Thoracic aorta (tissue), 2 donors: ENCODE measurements at regions not wholly inside any gene's neighbourhood (a gene's known extent, or its start where the extent isn't known, plus 50 kb on each side); places are given as distances from the start of the nearest gene placed in this dataset.

ENCODE experiments used
- ATAC-seq: fragments of 150-250 bp; one replicate; pipeline ENCODE4 v1.8.0; 2017; ENCODE audit warnings: low read depth; ENCODE audit not compliant: insufficient number of reproducible peaks, low FRiP score
- DNase-seq: peaks from one replicate; pipeline ENCODE4 v3.0.0-alpha.2; 2020; ENCODE audit warnings: low spot score
- H3K27ac ChIP-seq, 2 donors: fragments of 200-600 bp; sonication (generic); 1 replicate in 1 of 2; 2 replicates in 1 of 2; pipeline ENCODE4 v1.5.1; 2016; ENCODE audit warnings: mild to moderate bottlenecking in 2 of 2, moderate library complexity in 2 of 2
- H3K27me3 ChIP-seq: fragments of 200-600 bp; sonication (generic); replicated peaks from 2 replicates; pipeline ENCODE4 v1.6.0; 2016; ENCODE audit warnings: mild to moderate bottlenecking; ENCODE audit not compliant: insufficient read depth
- H3K36me3 ChIP-seq: fragments of 200-600 bp; sonication (generic); one replicate; pipeline ENCODE4 v1.5.1; 2016
- H3K4me1 ChIP-seq, 2 donors: fragments of 200-600 bp; sonication (generic); 1 replicate in 1 of 2; 2 replicates in 1 of 2; pipeline versions ENCODE4 v1.5.1 to v1.6.0; 2016; ENCODE audit warnings: low read depth in 2 of 2, mild to moderate bottlenecking in 1 of 2; ENCODE audit not compliant: control insufficient read depth in 1 of 2
- H3K4me3 ChIP-seq: fragments of 200-600 bp; sonication (generic); 2 replicates; pipeline ENCODE4 v1.5.1; 2016; ENCODE audit warnings: mild to moderate bottlenecking
- H3K9me3 ChIP-seq: fragments of 200-600 bp; sonication (generic); 2 replicates; pipeline ENCODE4 v1.5.1; 2016
- CTCF ChIP-seq: fragments of 200-600 bp; sonication (generic); IDR thresholded peaks from one replicate; pipeline ENCODE4 v1.5.1; 2019; ENCODE audit warnings: antibody characterized with exemption

DNA sequence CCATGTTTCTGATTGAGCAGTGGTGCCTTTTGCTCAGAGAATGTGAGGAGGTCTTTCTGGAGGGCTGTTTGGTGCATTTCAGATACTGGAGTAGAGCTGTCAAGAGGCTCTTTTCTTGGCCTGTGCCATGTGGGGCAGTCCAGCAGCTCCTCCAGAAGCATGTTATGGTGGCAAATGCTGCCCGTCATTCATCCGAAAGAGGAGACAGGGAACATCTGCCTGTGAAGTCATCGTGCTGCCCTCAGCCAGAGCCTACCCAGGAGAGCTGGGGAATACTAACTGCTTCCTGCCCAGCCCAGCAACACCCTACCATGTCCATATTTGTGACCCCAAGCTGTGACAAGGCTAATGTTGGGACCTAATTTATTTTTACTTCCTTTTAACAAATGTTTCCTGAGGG, 82.2 kb upstream of the SLC6A6 start:
- H3K4me3 ChIP-seq = no peak overlapping the region
- H3K4me1 ChIP-seq = peaks cover 0 to 16% of the 10 kb centered on the region in 2 donors
- TF ChIP-seq CTCF = no peak
- H3K36me3 ChIP-seq = no peaks in the 10 kb centered on the region
- no peaks in the 10 kb centered on the region for H3K27me3 ChIP-seq
- H3K27ac ChIP-seq = no peak overlapping the region
- no peak for DNase-seq
- H3K9me3 ChIP-seq = peaks cover 4% of the 10 kb centered on the region
- ATAC-seq = no peak

DNA sequence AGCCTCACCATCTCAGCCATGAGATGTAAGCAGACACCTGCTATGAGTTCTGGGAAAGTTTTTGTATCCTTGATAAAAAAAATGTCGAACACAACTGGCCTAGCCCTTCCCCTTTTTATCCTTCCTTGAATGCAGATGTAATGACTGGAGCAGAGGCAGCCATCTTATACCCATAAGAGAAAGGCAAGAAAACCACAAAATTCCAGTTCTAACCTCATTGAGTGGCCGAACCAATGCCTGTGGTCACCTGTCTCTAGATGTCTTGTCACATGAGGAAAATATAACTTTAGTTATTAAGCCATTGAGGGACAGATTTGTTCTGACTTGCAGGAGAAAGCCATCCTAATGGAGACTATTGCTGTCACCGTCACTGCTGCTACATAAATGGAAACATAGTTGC, 80.4 kb upstream of the SLC6A6 start:
- Histone ChIP-seq H3K4me3 (no peak overlapping the region), H3K9me3 (peaks cover 4% of the 10 kb centered on the region), H3K36me3 (no peaks in the 10 kb centered on the region), H3K4me1 (peaks cover 0 to 16% of the 10 kb centered on the region in 2 donors), H3K27me3 (no peaks in the 10 kb centered on the region), H3K27ac (no peak overlapping the region)
- DNase-seq (no peak), ATAC-seq (no peak)
- TF ChIP-seq CTCF = no peak

DNA sequence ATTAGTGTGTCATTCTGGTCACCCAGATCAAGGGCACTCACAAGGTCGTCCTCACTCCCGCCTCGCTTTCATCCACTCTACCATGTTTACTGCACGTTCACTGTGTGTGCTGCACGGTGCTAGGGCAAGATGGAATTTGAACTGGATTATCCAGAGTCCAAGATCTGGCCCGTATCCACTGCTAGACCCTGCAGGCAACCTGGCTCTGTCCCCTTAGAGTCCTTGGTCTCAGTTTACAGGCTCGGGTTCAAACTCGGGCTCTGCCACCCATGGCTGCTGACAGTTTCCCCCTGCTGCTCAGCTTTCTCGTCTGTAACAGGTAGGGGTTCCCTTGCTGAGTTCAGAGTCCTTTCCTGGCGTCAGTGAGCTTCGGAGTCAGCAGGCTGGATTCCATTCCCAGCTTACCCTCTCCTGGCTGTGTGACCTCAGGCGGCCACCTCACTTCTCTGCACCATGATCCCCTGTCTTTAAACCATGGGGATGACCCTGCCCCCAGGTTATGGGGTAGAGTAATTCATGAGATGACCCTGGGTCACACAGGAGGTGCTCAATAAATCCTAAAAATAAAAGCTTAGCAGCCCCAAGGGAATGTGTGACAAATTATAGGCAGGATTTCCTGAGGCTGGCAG, 79.6 kb upstream of the SLC6A6 start:
- no peak overlapping the region for H3K4me3 ChIP-seq
- peaks cover 4% of the 10 kb centered on the region for H3K9me3 ChIP-seq
- no peaks in the 10 kb centered on the region for H3K36me3 ChIP-seq
- ATAC-seq (no peak), DNase-seq (no peak)
- peaks cover 0 to 16% of the 10 kb centered on the region in 2 donors for H3K4me1 ChIP-seq
- H3K27me3 ChIP-seq = no peaks in the 10 kb centered on the region
- no peak overlapping the region for H3K27ac ChIP-seq
- no peak for TF ChIP-seq CTCF

GRCh38 chr3:14323401-14324223, 78.8 kb upstream of the SLC6A6 start:
- no peak for DNase-seq

More at GRCh38 chr3:14323401-14324223, 78.8 kb upstream of the SLC6A6 start:
- H3K4me3 ChIP-seq = no peak overlapping the region
- no peaks in the 10 kb centered on the region for H3K36me3 ChIP-seq
- H3K27me3 ChIP-seq = no peaks in the 10 kb centered on the region
- H3K27ac ChIP-seq = no peak overlapping the region
- no peak for ATAC-seq
- H3K9me3 ChIP-seq = peaks cover 4% of the 10 kb centered on the region
- TF ChIP-seq CTCF = no peak
- peaks cover 0 to 16% of the 10 kb centered on the region in 2 donors for H3K4me1 ChIP-seq
